ENCODE measurements at regions not wholly inside any gene's neighbourhood (a gene's known extent, or its start where the extent isn't known, plus 50 kb on each side); places are given as distances from the start of the nearest gene placed in this dataset.

DNA sequence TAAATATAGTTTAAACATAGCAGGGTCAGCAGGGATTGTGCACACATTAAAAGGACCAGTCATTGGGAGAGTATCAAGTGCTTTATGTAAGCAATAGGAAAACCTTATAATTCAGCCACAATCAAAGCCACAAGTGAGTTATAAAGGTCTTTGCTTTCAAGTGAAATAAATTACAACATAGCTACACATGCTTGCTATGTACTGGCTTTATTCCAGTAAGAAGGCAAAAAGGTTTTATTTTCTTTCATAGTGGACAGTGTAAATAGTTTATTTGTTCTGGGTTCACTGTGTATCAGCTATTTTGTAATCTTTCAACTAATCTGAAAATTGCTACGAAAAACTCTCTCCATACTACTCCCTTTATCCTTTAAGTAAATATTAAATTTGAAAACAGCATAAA, 691.4 kb downstream of the PCDH7 start:
- no peak overlapping the region for H3K4me3 ChIP-seq
- WGBS, 2 donors = 48 to 60% methylated on average over 1 of the region's 1 CpG
- no peak overlapping the region for H3K27ac ChIP-seq
- ATAC-seq (ENCODE audit: low FRiP score in 2 of 2) (no peak), DNase-seq (no peak)
- H3K9me3 ChIP-seq = no peaks in the 10 kb centered on the region
- no peaks in the 10 kb centered on the region for H3K4me1 ChIP-seq
- H3K36me3 ChIP-seq = no peaks in the 10 kb centered on the region
- TF ChIP-seq, protein P1, sequence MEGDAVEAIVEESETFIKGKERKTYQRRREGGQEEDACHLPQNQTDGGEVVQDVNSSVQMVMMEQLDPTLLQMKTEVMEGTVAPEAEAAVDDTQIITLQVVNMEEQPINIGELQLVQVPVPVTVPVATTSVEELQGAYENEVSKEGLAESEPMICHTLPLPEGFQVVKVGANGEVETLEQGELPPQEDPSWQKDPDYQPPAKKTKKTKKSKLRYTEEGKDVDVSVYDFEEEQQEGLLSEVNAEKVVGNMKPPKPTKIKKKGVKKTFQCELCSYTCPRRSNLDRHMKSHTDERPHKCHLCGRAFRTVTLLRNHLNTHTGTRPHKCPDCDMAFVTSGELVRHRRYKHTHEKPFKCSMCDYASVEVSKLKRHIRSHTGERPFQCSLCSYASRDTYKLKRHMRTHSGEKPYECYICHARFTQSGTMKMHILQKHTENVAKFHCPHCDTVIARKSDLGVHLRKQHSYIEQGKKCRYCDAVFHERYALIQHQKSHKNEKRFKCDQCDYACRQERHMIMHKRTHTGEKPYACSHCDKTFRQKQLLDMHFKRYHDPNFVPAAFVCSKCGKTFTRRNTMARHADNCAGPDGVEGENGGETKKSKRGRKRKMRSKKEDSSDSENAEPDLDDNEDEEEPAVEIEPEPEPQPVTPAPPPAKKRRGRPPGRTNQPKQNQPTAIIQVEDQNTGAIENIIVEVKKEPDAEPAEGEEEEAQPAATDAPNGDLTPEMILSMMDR (IDR thresholded peaks at IDR 0.05) = no peak
- TF ChIP-seq POLR2AphosphoS5 (IDR thresholded peaks at IDR 0.05) (no peak), EP300 (IDR thresholded peaks at IDR 0.05) (no peak), POLR2A (IDR thresholded peaks at IDR 0.05) (no peak)
- H3K27me3 ChIP-seq = no peaks in the 10 kb centered on the region

DNA sequence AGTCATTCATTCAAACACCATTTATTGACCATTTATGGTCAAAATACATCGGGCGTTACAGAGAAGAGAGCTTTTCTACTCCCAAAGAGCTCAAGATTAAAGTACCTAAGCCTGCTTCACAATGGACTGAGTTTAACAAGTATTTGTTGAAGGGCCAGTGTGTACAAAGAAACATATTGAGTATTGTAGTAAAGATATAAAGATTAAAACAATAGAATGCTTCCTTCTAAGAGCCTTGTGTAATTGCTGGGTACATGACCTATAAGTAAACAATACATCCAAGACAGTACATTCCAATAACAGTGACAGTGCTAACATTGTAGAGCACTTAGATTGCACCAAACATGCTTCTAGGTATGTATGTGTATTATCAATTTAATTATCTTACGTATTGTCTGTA, 695.5 kb downstream of the PCDH7 start:
- Histone ChIP-seq H3K27me3 (no peaks in the 10 kb centered on the region), H3K4me1 (no peaks in the 10 kb centered on the region), H3K36me3 (no peaks in the 10 kb centered on the region), H3K9me3 (no peaks in the 10 kb centered on the region), H3K27ac (no peak overlapping the region), H3K4me3 (no peak overlapping the region)
- DNase-seq (no peak), ATAC-seq (ENCODE audit: low FRiP score in 2 of 2) (no peak)
- 81 to 87% methylated on average over 3 of the region's 3 CpGs for WGBS, 2 donors
- TF ChIP-seq, protein P1 (IDR thresholded peaks at IDR 0.05) = no peak

GRCh38 chr4:31416498-31416897, 696.3 kb downstream of the PCDH7 start:
- Histone ChIP-seq H3K9me3 (no peaks in the 10 kb centered on the region), H3K4me3 (no peak overlapping the region), H3K36me3 (no peaks in the 10 kb centered on the region), H3K27ac (no peak overlapping the region), H3K27me3 (no peaks in the 10 kb centered on the region), H3K4me1 (no peaks in the 10 kb centered on the region)
- DNase-seq = no peak
- no peak for TF ChIP-seq POLR2AphosphoS5 (IDR thresholded peaks at IDR 0.05)
- no peak for TF ChIP-seq EP300 (IDR thresholded peaks at IDR 0.05)
- TF ChIP-seq, protein P1 (IDR thresholded peaks at IDR 0.05) = no peak
- TF ChIP-seq POLR2A (IDR thresholded peaks at IDR 0.05) = no peak
- WGBS, 2 donors = 70 to 73% methylated on average over 7 of the region's 7 CpGs
- ATAC-seq (ENCODE audit: low FRiP score in 2 of 2) = no peak

- DNase-seq = no peak
- no peaks in the 10 kb centered on the region for H3K27me3 ChIP-seq
- H3K4me3 ChIP-seq = no peak overlapping the region
- H3K4me1 ChIP-seq = no peaks in the 10 kb centered on the region
- H3K36me3 ChIP-seq = no peaks in the 10 kb centered on the region
- no peak for ATAC-seq (ENCODE audit: low FRiP score in 2 of 2)
- TF ChIP-seq POLR2AphosphoS5 (IDR thresholded peaks at IDR 0.05) (no peak), EP300 (IDR thresholded peaks at IDR 0.05) (no peak), POLR2A (IDR thresholded peaks at IDR 0.05) (no peak)
- TF ChIP-seq, protein P1 (IDR thresholded peaks at IDR 0.05) = no peak
- H3K9me3 ChIP-seq = no peaks in the 10 kb centered on the region
- H3K27ac ChIP-seq = no peak overlapping the region
- WGBS, 2 donors = 85 to 87% methylated on average over 3 of the region's 3 CpGs
Observed at GRCh38 chr4:31417040-31417439, 696.9 kb downstream of the PCDH7 start.

DNA sequence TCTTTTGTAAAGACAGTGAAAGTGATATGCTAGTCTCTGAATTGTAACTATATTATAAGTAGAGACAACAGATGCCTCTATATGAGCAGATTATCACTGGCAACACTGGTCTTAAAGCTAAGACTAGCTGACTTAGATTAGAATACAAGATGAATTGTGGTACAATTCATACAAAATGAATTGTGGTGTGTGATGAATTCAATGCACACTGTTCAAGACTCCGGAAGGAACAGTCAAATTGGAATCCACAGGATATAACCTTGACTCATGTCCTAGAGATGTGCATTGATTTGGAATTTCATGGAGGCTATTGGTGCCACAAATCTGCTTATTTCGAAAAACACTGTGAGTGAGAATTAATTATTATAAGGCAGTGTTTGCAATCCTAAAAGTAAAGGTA, 701.8 kb downstream of the PCDH7 start:
- H3K4me3 ChIP-seq = no peak overlapping the region
- DNase-seq (no peak), ATAC-seq (ENCODE audit: low FRiP score in 2 of 2) (no peak)
- H3K27me3 ChIP-seq = no peaks in the 10 kb centered on the region
- no peaks in the 10 kb centered on the region for H3K9me3 ChIP-seq
- no peak overlapping the region for H3K27ac ChIP-seq
- H3K36me3 ChIP-seq = no peaks in the 10 kb centered on the region
- no peak for TF ChIP-seq POLR2A (IDR thresholded peaks at IDR 0.05)
- TF ChIP-seq, protein P1 (IDR thresholded peaks at IDR 0.05) = no peak
- TF ChIP-seq POLR2AphosphoS5 (IDR thresholded peaks at IDR 0.05) = no peak
- no peak for TF ChIP-seq EP300 (IDR thresholded peaks at IDR 0.05)
- H3K4me1 ChIP-seq = no peaks in the 10 kb centered on the region
- WGBS, 2 donors = 83 to 93% methylated on average over 2 of the region's 2 CpGs
